ENCODE measurements at regions not wholly inside any gene's neighbourhood (a gene's known extent, or its start where the extent isn't known, plus 50 kb on each side); places are given as distances from the start of the nearest gene placed in this dataset.

DNA sequence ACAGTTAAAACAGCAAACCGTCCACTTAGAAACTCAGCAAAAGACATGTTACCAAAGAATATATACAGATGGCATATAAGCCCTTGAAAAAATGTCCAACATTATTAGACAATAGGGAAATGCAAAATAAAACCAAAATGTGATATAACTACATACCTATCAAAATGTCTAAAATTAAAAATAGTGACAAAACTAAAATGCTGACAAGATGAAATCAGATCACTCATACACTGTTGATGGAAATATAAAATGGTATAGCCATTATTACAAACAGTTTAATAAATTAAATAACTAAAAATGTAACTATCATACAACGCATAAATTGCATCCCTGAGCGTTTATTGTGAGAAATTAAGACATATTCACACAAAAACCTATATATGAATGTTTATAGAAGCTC, 939.7 kb upstream of the ZWINT start:
- TF ChIP-seq ZNF565 (CRISPR knock-in tag; conservative IDR thresholded peaks at IDR 0.05; ENCODE audit: low read depth) (no peak), ESRRG (CRISPR knock-in tag; IDR thresholded peaks at IDR 0.05) (no peak), TOX (CRISPR knock-in tag; IDR thresholded peaks at IDR 0.05; ENCODE audit: borderline replicate concordance) (no peak), POU6F1 (CRISPR knock-in tag; IDR thresholded peaks at IDR 0.05; ENCODE audit: borderline replicate concordance, low read depth) (no peak), ZFP3 (CRISPR knock-in tag; IDR thresholded peaks at IDR 0.05) (no peak), TSHZ2 (CRISPR knock-in tag; IDR thresholded peaks at IDR 0.05) (no peak)
